HG03066 (cell line): ENCODE measurements at regions not wholly inside any gene's neighbourhood (a gene's known extent, or its start where the extent isn't known, plus 50 kb on each side); places are given as distances from the start of the nearest gene placed in this dataset.

Experiments used
- ATAC-seq: cut with Tn5 transposase; IDR thresholded peaks from one replicate; pipeline ENCODE4 v1.9.1; 2021; ENCODE audit warnings: low read depth; ENCODE audit not compliant: unreplicated experiment

GRCh38 chr3:115513416-115513800 lies 109.9 kb upstream of the GAP43 start:
- no peak for ATAC-seq

- ATAC-seq: no peak
These were observed 105.8 kb upstream of the GAP43 start for GRCh38 chr3:115517457-115518050.

- no peak for ATAC-seq
These were observed 105.0 kb upstream of the GAP43 start for GRCh38 chr3:115518100-115518852.

GRCh38 chr3:115520241-115520640 lies 103.1 kb upstream of the GAP43 start:
- no peak for ATAC-seq

GRCh38 chr3:115520651-115521245 lies 102.6 kb upstream of the GAP43 start:
- ATAC-seq: no peak

- no peak for ATAC-seq
These were observed 99.9 kb upstream of the GAP43 start for GRCh38 chr3:115523458-115523857.

- no peak for ATAC-seq
These were observed 98.8 kb upstream of the GAP43 start for GRCh38 chr3:115524549-115524948.

GRCh38 chr3:115525731-115526130 lies 97.6 kb upstream of the GAP43 start:
- ATAC-seq: no peak

GRCh38 chr3:115533218-115533617 lies 90.1 kb upstream of the GAP43 start:
- no peak for ATAC-seq

- no peak for ATAC-seq
These were observed 87.1 kb upstream of the GAP43 start for GRCh38 chr3:115536171-115536570.

- no peak for ATAC-seq
These were observed 85.6 kb upstream of the GAP43 start for GRCh38 chr3:115537669-115538068.

GRCh38 chr3:115547207-115547606 lies 76.1 kb upstream of the GAP43 start:
- ATAC-seq: no peak

GRCh38 chr3:115548611-115549010 lies 74.7 kb upstream of the GAP43 start:
- no peak for ATAC-seq

- no peak for ATAC-seq
These were observed 74.2 kb upstream of the GAP43 start for GRCh38 chr3:115549071-115549470.

GRCh38 chr3:115550285-115550761 lies 73.0 kb upstream of the GAP43 start:
- no peak for ATAC-seq

- no peak for ATAC-seq
These were observed 72.3 kb upstream of the GAP43 start for GRCh38 chr3:115551016-115551415.

- ATAC-seq: no peak
These were observed 71.3 kb upstream of the GAP43 start for GRCh38 chr3:115552007-115552406.

GRCh38 chr3:115553796-115554486 lies 69.4 kb upstream of the GAP43 start:
- no peak for ATAC-seq

GRCh38 chr3:115554487-115554807 lies 68.9 kb upstream of the GAP43 start:
- ATAC-seq: no peak

GRCh38 chr3:115562636-115563267 lies 60.6 kb upstream of the GAP43 start:
- no peak for ATAC-seq

- ATAC-seq: no peak
These were observed 59.3 kb upstream of the GAP43 start for GRCh38 chr3:115563984-115564383.
